ENCODE measurements at regions not wholly inside any gene's neighbourhood (a gene's known extent, or its start where the extent isn't known, plus 50 kb on each side); places are given as distances from the start of the nearest gene placed in this dataset.
A peak's percentile ranks its signal among the peaks of the same experiment; 100 is the strongest.
"Not testable (repeated sequence)": the region's sequence is repeated elsewhere in the genome, so short reads cannot be mapped to it uniquely, and the experiment has no call there.

DNA sequence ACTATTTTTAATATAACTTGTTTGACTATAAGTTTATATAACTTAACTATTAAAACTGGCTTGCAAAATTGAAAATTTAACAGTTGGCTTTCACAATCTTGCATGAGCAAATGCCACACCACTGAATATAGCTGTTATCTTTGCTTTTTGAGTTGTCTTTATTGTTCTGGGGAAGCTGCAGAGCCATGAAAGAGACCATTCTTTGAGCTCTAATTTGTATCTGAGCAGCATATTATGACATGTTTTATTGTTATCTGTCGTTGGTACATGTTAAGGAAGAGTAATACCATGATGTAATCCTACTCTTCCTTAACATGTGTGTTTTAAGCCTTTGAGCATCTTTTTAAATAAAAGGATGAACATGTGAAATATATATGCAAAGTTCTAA is 97.1 kb upstream of the ANK2 start:
- DNase-seq, result no peak

DNA sequence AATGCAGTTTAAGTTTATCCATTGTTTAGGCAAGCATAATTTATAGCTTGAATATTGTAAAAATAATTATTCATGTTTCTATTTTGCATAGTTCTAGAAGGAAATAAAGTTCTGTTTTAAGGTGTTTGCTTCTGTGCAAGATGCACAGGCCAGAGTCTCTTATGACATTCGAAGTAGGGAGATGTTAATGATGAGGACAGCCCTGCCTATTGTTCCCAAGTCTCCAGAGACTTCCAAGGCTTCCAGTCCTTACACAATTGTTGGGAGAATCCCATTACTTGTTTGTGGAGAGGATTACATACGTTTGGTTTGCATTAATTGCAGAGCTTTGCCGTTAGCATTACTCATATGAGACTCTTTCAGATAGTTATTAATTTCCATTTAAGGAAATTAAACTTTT is 96.2 kb upstream of the ANK2 start:
- DNase-seq, result no peak

DNA sequence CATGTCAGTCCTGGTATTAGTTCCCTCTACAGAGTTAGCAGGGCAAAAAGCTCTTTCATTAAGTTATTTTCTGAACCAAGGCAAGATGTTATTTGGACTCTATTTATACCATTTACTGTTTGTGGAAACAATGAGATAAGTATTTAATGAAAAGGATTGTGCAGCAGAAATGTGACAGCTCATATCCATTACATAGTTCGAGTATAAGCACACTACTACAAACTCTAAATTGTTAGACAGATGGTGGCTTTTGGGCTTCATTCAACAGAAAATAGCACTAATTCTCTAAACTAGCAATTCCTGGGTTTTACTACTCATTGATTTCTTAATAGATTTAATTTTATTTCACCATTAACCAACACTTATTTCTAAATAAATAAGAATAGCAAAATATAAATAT is 95.2 kb upstream of the ANK2 start:
- DNase-seq, result no peak

DNA sequence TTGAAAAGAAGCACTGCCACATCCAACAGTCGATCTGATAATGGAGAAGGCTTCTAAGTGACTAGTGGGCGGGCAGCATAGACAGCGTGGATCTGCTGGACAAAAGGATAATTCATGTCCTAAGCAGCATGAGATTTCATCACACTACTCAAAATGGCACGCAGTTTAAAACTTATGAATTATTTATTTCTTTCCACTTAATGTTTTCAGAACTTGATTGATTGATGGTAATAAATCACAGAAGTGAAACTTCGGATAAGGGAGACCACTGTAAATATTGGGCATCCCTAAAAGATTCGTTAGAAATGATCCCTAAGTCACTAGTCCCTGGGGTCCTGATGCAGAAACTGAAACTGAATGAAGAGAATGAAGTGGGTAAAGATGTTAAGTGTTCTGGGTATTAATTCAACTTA is 93.0 kb upstream of the ANK2 start:
- no peak for DNase-seq

DNA sequence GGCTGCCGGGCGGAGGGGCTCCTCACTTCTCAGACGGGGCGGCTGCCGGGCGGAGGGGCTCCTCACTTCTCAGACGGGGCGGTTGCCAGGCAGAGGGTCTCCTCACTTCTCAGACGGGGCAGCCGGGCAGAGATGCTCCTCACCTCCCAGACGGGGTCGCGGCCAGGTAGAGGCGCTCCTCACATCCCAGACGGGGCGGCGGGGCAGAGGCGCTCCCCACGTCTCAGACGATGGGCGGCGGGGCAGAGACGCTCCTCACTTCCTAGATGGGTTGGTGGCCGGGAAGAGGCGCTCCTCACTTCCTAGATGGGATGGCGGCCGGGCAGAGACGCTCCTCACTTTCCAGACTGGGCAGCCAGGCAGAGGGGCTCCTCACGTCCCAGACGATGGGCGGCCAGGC is 91.7 kb upstream of the ANK2 start:
- not testable (repeated sequence) for DNase-seq

DNA sequence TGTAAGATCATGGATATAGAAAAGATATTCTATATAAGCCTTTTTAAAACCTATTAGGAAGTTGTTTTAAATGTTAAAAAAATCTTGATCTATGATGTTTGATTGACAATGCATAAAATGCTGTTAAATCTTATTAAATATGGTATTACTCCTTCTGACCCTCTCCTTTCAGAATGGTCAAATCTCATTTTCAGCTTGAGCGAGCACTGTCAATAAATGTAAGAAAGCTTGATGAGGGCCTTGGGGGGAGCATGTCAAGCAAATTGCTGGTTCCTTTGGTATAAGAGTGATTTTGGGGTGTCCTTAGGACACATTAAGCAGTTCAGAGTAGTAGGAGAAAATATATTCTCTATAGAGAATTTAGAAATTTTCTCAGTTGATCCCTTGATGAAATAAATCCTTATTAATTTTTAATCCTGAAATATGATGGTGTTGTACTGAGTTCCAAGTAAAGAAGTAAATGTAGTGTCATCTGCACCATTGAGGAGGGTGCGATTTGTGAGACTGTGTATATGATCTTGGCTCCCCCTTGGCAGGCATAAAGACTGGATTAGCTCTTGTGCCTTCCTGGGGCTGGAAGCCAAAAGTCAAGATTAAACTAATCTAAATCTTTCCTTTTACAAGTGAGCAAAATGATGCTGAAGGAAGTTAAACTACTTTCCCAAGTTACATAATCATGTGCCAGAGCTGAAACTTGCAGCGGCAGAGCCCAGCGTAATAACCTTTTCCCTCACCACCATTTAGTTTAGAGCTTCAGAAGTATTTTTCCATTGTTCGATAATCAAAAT is 82.6 kb upstream of the ANK2 start:
- no peak for DNase-seq

DNA sequence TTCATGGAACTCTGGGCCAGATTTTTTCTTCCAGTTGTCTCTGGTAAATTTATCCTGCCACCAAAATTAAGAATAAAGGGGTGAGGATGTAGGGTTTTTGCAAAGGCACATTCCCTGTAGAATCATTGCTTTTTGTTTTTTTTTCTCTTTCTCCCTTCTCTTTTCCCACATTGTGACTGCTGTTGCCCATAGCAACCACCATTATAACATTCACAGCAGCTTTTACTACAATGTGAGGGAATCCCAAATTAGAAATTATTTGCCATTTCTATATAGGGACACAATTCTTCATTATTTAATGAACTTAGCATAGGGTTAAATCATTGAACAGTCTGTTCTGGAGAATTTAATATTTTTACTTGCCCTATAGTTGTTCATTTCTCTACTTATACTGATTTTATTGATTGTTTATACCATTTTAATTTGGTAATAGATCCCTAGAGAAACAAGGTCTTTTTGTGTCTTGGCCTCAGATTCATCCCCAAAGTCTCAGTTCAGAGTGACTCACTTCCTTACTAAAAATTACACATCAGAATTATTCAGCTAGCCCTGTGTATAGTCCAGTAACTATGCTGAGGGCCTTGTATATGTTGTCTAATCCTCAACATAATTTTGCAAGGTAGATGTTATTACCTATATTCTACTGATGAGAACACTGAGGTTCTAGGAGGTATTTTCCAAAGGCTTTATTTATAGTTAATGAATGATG is 80.8 kb upstream of the ANK2 start:
- DNase-seq, result no peak

DNA sequence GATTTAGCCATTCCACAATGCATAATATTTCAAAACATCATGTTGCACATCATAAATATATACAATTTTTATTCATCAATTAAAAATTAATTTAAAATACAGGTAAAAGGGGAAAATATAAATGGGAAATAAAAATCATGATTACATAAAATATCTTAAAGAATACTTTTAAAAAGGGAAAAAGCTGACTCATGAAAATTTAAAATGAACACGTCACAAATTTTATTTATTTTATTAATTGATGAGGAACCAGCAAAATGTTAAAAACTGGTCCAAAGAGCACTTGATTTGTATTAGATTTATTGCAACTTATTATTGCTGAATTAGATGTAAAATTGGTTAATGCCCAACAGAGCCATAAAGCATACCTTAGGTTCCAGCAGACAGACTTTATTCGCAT is 78.5 kb upstream of the ANK2 start:
- no peak for DNase-seq

DNA sequence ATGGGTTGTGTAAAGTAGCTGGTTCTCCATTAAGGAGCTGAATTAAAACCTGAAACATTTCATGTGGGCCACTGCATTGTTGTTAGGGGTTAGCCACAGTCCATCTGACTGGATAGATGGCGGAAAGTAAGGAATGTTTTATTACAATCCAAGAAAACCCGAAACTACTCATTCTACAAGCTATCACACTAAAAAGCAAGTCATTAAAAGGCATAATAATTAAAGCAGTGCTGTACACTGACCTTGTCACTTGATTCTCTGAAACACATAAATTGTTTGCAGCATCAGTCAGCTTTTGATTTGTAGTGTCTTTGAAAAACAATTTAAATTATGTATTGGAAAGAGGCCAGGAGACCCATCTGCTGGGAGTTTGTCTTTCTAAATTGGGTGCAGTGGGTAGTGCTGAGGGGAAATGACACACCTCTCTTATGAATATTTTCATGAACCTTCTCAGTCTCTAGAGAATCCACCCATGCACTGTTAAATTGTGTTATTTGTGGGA is 75.7 kb upstream of the ANK2 start:
- no peak for DNase-seq

DNA sequence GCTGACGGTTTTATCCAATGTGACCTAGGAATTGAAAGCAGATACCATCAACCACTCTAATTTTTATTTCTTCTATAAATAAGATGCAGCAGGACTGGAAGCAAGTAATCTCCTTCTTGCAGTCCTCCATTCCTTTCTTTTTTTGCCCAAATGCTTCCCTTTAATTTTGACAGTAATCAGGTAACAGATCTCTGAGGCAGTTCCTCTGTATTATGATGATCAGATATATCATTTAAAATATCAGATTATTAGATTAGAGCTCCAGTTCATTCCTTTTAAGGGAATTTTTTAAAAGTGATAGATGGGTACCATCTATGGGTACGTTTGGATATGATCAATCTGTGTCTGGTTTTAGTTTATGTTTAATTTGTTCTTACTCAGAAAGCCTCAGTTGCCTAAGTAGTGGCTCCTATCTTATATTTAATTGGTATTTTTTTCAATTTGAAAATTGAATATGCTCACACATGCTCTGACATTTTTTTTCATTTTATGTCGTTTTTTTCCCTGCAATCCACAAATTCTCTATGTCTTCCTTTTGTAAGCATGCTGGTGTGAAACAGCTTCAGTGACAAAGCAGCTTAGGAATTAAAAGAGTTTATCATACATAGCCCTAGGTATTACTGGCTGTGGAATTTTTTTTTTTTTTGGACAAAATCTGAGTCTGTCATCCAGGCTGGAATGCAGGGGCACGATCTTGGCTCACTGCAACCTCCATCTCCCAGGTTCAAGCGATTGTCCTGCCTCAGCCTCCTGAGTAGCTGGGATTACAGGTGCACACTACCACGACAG is 73.7 kb upstream of the ANK2 start:
- DNase-seq, result no peak

DNA sequence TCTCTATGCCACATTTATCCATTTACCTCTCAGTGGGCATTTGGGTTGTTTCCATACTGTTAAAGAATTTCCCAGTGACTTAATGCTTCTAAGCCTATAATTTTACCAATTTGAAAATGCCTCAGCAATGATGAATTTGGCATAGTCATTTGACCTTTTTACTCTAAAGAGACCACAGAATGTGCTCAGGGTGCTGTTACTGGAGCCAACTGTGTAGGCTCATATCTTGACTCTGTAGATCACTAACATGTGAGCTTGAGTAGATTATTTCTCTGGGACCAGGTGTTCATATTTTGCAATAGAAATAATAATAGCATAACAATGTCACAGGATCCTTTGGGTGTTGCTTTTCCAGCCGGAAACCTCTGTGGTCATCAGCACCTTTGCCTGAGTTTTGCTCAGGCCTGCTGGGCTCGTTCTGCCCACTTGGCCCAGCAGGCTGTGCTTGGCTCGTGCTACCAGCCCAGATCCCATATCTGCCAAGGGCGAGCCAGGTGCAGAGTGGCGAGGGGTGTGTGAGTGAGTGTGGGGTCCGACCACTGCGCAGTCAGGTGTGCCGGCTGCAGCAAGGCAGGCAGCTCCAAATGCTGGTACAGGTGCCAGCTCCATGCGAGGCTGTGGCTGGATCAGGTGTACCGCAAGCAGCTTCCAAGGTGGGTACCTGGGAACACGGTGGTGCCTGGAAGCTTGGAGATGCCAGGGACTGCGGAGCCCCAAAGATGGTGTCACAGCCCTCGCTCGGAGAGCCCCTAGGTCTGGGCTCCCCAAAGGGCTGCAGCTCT is 70.6 kb upstream of the ANK2 start:
- no peak for DNase-seq

DNA sequence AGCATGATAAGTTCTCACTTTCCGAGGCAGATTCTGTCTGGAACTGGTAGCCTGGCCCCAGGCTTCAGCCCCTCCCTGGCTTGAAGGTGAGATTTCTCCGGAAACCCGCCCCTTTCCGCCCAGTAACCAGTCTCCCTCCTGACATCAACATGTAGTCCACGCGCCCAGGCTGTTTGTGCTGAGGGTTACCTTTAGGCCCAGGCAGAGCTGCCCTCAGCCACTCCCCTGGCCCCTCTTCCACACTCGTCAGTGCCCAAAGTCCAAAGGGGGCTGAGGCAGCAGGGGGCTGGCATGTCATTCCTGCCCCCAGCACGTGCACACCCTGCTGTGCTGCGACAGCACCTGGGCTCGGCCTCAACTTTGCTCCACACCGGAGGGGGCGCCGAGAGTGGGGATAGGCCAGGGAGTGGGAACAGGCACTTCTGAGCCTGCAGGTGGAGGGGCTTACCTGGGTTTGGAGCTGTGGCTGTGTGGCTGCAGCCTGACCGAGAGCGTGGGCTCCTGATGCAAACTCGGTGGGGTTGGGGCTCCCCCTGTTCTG is 69.5 kb upstream of the ANK2 start:
- DNase-seq, result no peak

DNA sequence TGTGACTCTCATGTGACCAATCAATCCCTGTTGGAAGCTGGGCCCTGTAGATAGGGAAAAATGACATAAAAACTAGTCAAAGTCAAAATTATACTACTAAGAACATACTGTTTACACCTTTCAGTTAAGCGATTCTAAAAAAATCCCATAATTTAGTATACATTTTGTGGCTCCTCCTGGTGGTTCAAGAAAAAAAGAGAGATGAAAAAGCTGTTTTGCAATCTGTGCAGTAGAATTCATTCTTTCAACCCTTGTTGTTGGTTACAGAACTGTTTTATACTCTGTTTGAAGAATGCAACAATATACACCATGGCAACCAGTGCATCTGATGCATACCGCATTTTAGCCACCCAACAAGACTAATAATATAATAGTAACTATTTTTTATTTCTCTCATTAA is 66.8 kb upstream of the ANK2 start:
- no peak for DNase-seq

DNA sequence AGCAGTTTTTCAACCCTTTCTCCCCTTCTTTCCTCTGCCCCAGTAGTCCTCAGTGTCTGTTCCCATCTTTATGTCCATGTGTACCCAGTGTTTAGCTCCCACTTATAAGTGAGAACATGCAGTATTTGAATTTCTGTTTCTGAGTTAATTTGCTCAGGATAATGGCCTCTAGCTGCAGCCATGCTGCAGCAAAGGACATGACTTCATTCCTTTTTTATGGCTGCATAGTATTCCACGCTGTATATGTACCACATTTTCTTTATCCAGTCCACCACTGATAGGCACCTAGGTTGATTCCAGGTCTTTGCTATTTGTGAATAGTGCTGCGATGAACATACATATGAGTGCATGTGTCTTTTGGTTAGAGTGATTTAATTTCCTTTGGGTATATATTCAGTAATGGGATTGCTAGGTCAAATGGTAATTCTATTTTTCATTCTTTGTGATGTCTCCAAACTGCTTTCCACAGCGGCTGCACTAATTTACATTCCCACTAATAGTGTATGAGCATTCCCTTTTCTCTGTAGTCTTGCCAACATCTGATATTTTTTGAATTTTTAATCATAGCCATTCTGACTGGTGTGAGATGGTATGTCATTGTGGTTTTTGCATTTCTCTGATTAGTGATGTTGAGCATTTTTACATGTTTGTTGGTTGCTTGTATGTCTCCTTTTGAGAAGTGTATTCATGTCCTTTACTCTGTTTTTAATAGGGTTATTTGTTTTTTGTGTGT is 54.6 kb upstream of the ANK2 start:
- peak; percentile 9 for DNase-seq
